ENCODE measurements at regions not wholly inside any gene's neighbourhood (a gene's known extent, or its start where the extent isn't known, plus 50 kb on each side); places are given as distances from the start of the nearest gene placed in this dataset.

GRCh38 chr1:218588540-218589172 is 243.5 kb downstream of the TGFB2 start (continued):
- TF ChIP-seq ATF2 (IDR thresholded peaks at IDR 0.05; ENCODE audit: low read length) (no peak), MAX (IDR thresholded peaks at IDR 0.05) (no peak), KDM5A (IDR thresholded peaks at IDR 0.05; ENCODE audit: low read length) (no peak), SIRT6 (IDR thresholded peaks at IDR 0.05; ENCODE audit: low read length) (no peak), RBBP5 (IDR thresholded peaks at IDR 0.05; ENCODE audit: borderline replicate concordance, low read depth, low read length) (no peak), HDAC2 (IDR thresholded peaks at IDR 0.05; ENCODE audit: borderline replicate concordance in 1 of 2, low read depth in 2 of 2, low read length in 2 of 2) (no peak), CTBP2 (IDR thresholded peaks at IDR 0.05; ENCODE audit: borderline replicate concordance, insufficient read depth, insufficient read length, low read length) (no peak), EZH2 (IDR thresholded peaks at IDR 0.05; ENCODE audit: low read depth, low read length, severe bottlenecking) (no peak)
